HG03378 (cell line): ENCODE measurements at regions not wholly inside any gene's neighbourhood (a gene's known extent, or its start where the extent isn't known, plus 50 kb on each side); places are given as distances from the start of the nearest gene placed in this dataset.
"Not testable (repeated sequence)": the region's sequence is repeated elsewhere in the genome, so short reads cannot be mapped to it uniquely, and the experiment has no call there.

Experiments
- ATAC-seq: cut with Tn5 transposase; IDR thresholded peaks from one replicate; pipeline ENCODE4 v1.9.1; 2021; ENCODE audit warnings: mild to moderate bottlenecking, moderate library complexity; ENCODE audit not compliant: unreplicated experiment

GRCh38 chr7:110514975-110515551 is 575.9 kb upstream of the LRRN3 start:
- not testable (repeated sequence) for ATAC-seq

- ATAC-seq: no peak
Observed at GRCh38 chr7:110519851-110520250, 571.1 kb upstream of the LRRN3 start.

GRCh38 chr7:110521357-110521911 is 569.5 kb upstream of the LRRN3 start:
- ATAC-seq: no peak

GRCh38 chr7:110522061-110522760 is 568.7 kb upstream of the LRRN3 start:
- no peak for ATAC-seq

GRCh38 chr7:110522761-110523200 is 568.1 kb upstream of the LRRN3 start:
- no peak for ATAC-seq

GRCh38 chr7:110529175-110529574 is 561.8 kb upstream of the LRRN3 start:
- no peak for ATAC-seq

- no peak for ATAC-seq
Observed at GRCh38 chr7:110531186-110531585, 559.7 kb upstream of the LRRN3 start.

- no peak for ATAC-seq
Observed at GRCh38 chr7:110534241-110534931, 556.5 kb upstream of the LRRN3 start.

GRCh38 chr7:110539216-110539615 is 551.7 kb upstream of the LRRN3 start:
- ATAC-seq: no peak

- no peak for ATAC-seq
Observed at GRCh38 chr7:110541962-110542361, 549.0 kb upstream of the LRRN3 start.

- no peak for ATAC-seq
Observed at GRCh38 chr7:110544194-110544593, 546.7 kb upstream of the LRRN3 start.

GRCh38 chr7:110548372-110548771 is 542.6 kb upstream of the LRRN3 start:
- ATAC-seq: no peak

- no peak for ATAC-seq
Observed at GRCh38 chr7:110557136-110557535, 533.8 kb upstream of the LRRN3 start.

GRCh38 chr7:110563286-110563685 is 527.6 kb upstream of the LRRN3 start:
- ATAC-seq: not testable (repeated sequence)

- ATAC-seq: no peak
Observed at GRCh38 chr7:110564246-110564645, 526.7 kb upstream of the LRRN3 start.

GRCh38 chr7:110568388-110568787 is 522.5 kb upstream of the LRRN3 start:
- ATAC-seq: no peak

GRCh38 chr7:110568932-110569331 is 522.0 kb upstream of the LRRN3 start:
- no peak for ATAC-seq

- ATAC-seq: no peak
Observed at GRCh38 chr7:110569486-110570205, 521.3 kb upstream of the LRRN3 start.

GRCh38 chr7:110573862-110574528 is 516.9 kb upstream of the LRRN3 start:
- ATAC-seq: no peak

- ATAC-seq: no peak
Observed at GRCh38 chr7:110587294-110587693, 503.6 kb upstream of the LRRN3 start.

- ATAC-seq: no peak
Observed at GRCh38 chr7:110590415-110590814, 500.5 kb upstream of the LRRN3 start.
